ENCODE measurements at regions not wholly inside any gene's neighbourhood (a gene's known extent, or its start where the extent isn't known, plus 50 kb on each side); places are given as distances from the start of the nearest gene placed in this dataset.

DNA sequence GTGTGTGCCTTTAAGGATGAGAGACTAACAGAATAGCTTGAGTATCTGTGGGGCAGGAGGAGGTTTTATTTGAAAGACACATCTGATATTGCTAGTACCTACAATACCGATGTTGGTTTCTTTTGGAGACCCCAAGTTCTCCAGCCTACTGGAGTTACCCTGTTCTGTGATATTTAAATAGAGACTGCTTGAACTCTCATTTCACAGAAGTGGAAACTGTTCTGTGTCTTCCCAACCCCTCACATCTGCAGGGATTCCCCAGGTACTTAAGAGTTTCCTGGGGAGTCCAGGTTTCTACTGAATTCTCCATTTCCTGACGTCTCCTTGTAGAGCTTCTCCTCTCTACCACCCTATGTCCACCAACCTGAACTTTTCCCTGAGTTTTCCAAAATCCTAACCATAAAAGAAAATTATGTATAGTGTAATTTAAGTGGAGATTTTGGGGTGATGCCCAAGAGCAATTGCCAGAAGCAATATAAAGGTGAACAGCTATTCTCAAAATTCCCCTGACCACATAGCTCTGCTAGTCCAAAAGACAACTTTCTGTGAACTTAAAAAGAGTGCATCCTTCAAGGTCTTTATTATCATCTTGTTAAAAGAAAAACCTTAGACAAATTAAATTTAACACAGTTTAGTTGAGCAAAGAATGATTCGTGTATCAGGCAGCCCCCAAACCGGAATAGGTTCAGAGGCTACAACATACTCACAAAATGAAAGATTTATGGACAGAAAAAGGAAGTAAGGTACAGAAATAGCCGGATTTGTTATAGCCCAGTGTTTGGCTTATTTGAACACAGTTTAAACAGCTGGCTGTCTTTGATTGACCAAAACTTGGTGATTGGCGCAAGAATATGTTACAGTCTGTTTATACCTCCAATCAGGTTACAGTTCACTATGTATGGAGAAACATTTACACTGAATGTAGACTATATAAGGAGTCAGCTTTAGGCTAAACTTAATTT is 373.4 kb downstream of the NUAK1 start:
- TF ChIP-seq, protein P1, sequence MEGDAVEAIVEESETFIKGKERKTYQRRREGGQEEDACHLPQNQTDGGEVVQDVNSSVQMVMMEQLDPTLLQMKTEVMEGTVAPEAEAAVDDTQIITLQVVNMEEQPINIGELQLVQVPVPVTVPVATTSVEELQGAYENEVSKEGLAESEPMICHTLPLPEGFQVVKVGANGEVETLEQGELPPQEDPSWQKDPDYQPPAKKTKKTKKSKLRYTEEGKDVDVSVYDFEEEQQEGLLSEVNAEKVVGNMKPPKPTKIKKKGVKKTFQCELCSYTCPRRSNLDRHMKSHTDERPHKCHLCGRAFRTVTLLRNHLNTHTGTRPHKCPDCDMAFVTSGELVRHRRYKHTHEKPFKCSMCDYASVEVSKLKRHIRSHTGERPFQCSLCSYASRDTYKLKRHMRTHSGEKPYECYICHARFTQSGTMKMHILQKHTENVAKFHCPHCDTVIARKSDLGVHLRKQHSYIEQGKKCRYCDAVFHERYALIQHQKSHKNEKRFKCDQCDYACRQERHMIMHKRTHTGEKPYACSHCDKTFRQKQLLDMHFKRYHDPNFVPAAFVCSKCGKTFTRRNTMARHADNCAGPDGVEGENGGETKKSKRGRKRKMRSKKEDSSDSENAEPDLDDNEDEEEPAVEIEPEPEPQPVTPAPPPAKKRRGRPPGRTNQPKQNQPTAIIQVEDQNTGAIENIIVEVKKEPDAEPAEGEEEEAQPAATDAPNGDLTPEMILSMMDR (IDR thresholded peaks at IDR 0.05; ENCODE audit: low read depth, low read length, missing control alignments), result no peak
- H3K4me3 ChIP-seq (ENCODE audit: low read depth, low read length), result no peak overlapping the region
- in situ Hi-C loops (cut with HindIII; ENCODE audit: low sequenced_read_pairs), result no loop called here
- DNase-seq (ENCODE audit: low read depth), result no peak

GRCh38 chr12:105766029-105766428 is 372.7 kb downstream of the NUAK1 start:
- no peak for DNase-seq (ENCODE audit: low read depth)
- TF ChIP-seq, protein P1 (IDR thresholded peaks at IDR 0.05; ENCODE audit: low read depth, low read length, missing control alignments), result no peak
- H3K4me3 ChIP-seq (ENCODE audit: low read depth, low read length), result no peak overlapping the region
- in situ Hi-C loops (cut with HindIII; ENCODE audit: low sequenced_read_pairs), result no loop called here

- in situ Hi-C loops (cut with HindIII; ENCODE audit: low sequenced_read_pairs), result no loop called here
- no peak for DNase-seq (ENCODE audit: low read depth)
- TF ChIP-seq, protein P1 (IDR thresholded peaks at IDR 0.05; ENCODE audit: low read depth, low read length, missing control alignments), result no peak
- H3K4me3 ChIP-seq (ENCODE audit: low read depth, low read length), result no peak overlapping the region
Observed at GRCh38 chr12:105769486-105769885, 369.3 kb downstream of the NUAK1 start.

DNA sequence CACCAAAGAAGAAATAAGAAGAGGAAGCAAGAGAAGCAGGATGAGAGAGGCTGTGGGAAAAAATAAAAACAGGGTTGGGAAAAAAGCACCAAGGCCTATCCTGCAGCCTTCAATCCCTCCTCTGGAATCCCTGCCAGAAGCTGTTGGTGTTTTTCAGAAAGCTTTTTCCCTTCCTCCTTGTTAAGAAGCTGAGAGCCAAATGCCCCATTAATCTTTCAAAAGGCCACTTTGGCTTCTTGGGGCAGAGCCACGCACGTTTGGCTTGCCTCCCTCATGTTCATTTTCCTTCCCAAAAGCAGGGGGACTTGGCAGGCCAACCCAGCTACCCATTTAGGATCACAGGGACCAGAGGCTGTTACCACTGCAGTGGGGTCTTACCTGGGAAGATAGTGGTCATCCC is 365.3 kb downstream of the NUAK1 start:
- TF ChIP-seq, protein P1 (IDR thresholded peaks at IDR 0.05; ENCODE audit: low read depth, low read length, missing control alignments), result no peak
- no peak for DNase-seq (ENCODE audit: low read depth)
- in situ Hi-C loops (cut with HindIII; ENCODE audit: low sequenced_read_pairs), result no loop called here
- H3K4me3 ChIP-seq (ENCODE audit: low read depth, low read length), result no peak overlapping the region

GRCh38 chr12:105774037-105774436 is 364.7 kb downstream of the NUAK1 start:
- in situ Hi-C loops (cut with HindIII; ENCODE audit: low sequenced_read_pairs), result no loop called here
- no peak for DNase-seq (ENCODE audit: low read depth)
- H3K4me3 ChIP-seq (ENCODE audit: low read depth, low read length), result no peak overlapping the region
- TF ChIP-seq, protein P1 (IDR thresholded peaks at IDR 0.05; ENCODE audit: low read depth, low read length, missing control alignments), result no peak

DNA sequence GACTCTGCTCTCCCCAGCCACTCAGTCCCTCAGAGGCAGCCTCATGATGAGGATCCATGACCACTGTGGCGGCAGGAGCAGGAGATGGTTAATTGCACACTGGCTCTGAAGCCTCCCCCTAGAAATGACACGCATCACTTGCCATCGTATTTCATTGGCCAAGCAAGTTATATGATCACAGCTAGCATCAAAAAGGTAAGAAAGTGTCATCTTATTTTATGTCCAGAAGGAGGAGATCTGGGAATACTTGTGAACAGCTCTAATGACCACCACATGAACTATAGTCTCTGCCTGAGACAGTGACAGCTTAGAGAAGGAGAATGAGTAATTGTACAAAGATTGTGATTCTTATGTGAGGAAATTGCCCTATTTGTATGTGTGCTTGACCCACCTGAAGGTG is 363.4 kb downstream of the NUAK1 start:
- no peak for DNase-seq (ENCODE audit: low read depth)
- no peak overlapping the region for H3K4me3 ChIP-seq (ENCODE audit: low read depth, low read length)
- TF ChIP-seq, protein P1 (IDR thresholded peaks at IDR 0.05; ENCODE audit: low read depth, low read length, missing control alignments), result no peak
- in situ Hi-C loops (cut with HindIII; ENCODE audit: low sequenced_read_pairs), result no loop called here
